HepG2 (cell line): ENCODE measurements at regions not wholly inside any gene's neighbourhood (a gene's known extent, or its start where the extent isn't known, plus 50 kb on each side); places are given as distances from the start of the nearest gene placed in this dataset.

Experiments
- ELF3 ChIP-seq: IDR thresholded peaks from 2 replicates; pipeline ENCODE4 v1.6.1; 2016; ENCODE audit warnings: missing genetic modification reagents, missing compliant biosample characterization
- FOSL1 ChIP-seq: sonication (generic); formaldehyde crosslinking; IDR thresholded peaks from 2 replicates; pipeline ENCODE4 v1.9.0; 2021; ENCODE audit warnings: missing genetic modification reagents, borderline replicate concordance
- HNRNPLL ChIP-seq: fragments of 200-400 bp; formaldehyde crosslinking; IDR thresholded peaks from 2 replicates; pipeline ENCODE4 v1.6.1; 2017; ENCODE audit warnings: mild to moderate bottlenecking, low read depth, low read length; ENCODE audit not compliant: poor library complexity, severe bottlenecking
- IKZF4 ChIP-seq: sonication (generic); formaldehyde crosslinking; IDR thresholded peaks from 2 replicates; pipeline ENCODE4 v1.5.1; 2020; ENCODE audit warnings: borderline replicate concordance, mild to moderate bottlenecking, low read depth, missing genetic modification reagents; ENCODE audit errors: not compliant biosample characterization
- MEF2D ChIP-seq: sonication (generic); formaldehyde crosslinking; IDR thresholded peaks from 2 replicates; pipeline ENCODE4 v1.5.1; 2020; ENCODE audit warnings: mild to moderate bottlenecking, missing genetic modification reagents
- NFKBIZ ChIP-seq: IDR thresholded peaks from 2 replicates; pipeline ENCODE4 v1.6.1; 2018; ENCODE audit warnings: missing genetic modification reagents, missing compliant biosample characterization
- NR2F6 ChIP-seq, 2 experiments: IDR thresholded peaks; 2 replicates each; pipeline ENCODE4 v1.6.1; 2016; ENCODE audit warnings: antibody characterized with exemption in 1 of 2, mild to moderate bottlenecking in 1 of 2
- RAD51 ChIP-seq: fragments of 450-650 bp; IDR thresholded peaks from 2 replicates; pipeline ENCODE4 v1.6.1; 2016; ENCODE audit warnings: borderline replicate concordance
- SPEN ChIP-seq: sonication (generic); formaldehyde crosslinking; IDR thresholded peaks from 2 replicates; pipeline ENCODE4 v1.5.1; 2020; ENCODE audit warnings: low read depth, mild to moderate bottlenecking, missing genetic modification reagents
- ZNF12 ChIP-seq: sonication (generic); formaldehyde crosslinking; IDR thresholded peaks from 2 replicates; pipeline ENCODE4 v1.5.0; 2020; ENCODE audit warnings: missing genetic modification reagents
- ZNF251 ChIP-seq: sonication (generic); formaldehyde crosslinking; IDR thresholded peaks from 2 replicates; pipeline ENCODE4 v1.9.0; 2021; ENCODE audit warnings: mild to moderate bottlenecking, missing genetic modification reagents
- ZNF326 ChIP-seq: sonication (generic); formaldehyde crosslinking; IDR thresholded peaks from 2 replicates; pipeline ENCODE4 v1.4.0; 2020; ENCODE audit warnings: missing genetic modification reagents, borderline replicate concordance
- ZNF331 ChIP-seq: sonication (generic); formaldehyde crosslinking; IDR thresholded peaks from 2 replicates; pipeline ENCODE4 v1.4.0; 2020; ENCODE audit warnings: missing genetic modification reagents
- ZNF501 ChIP-seq: sonication (generic); formaldehyde crosslinking; IDR thresholded peaks from 2 replicates; pipeline ENCODE4 v1.5.1; 2020; ENCODE audit warnings: mild to moderate bottlenecking, moderate library complexity, missing genetic modification reagents
- ZNF550 ChIP-seq: sonication (generic); formaldehyde crosslinking; IDR thresholded peaks from 2 replicates; pipeline ENCODE4 v1.4.0; 2020; ENCODE audit warnings: mild to moderate bottlenecking, missing genetic modification reagents, borderline replicate concordance
- ZNF703 ChIP-seq: sonication (generic); formaldehyde crosslinking; IDR thresholded peaks from 2 replicates; pipeline ENCODE4 v1.5.1; 2020; ENCODE audit warnings: missing genetic modification reagents, mild to moderate bottlenecking, moderate library complexity, borderline replicate concordance
- ZNF776 ChIP-seq: sonication (generic); formaldehyde crosslinking; IDR thresholded peaks from 2 replicates; pipeline ENCODE4 v1.4.0; 2020; ENCODE audit warnings: mild to moderate bottlenecking, missing genetic modification reagents
- ZSCAN30 ChIP-seq: sonication (generic); formaldehyde crosslinking; IDR thresholded peaks from 2 replicates; pipeline ENCODE4 v1.5.0; 2020; ENCODE audit warnings: mild to moderate bottlenecking, missing genetic modification reagents
- TF ChIP-seq, protein P1 (sequence below): sonication (generic); formaldehyde crosslinking; IDR thresholded peaks from 2 replicates; pipeline ENCODE4 v1.8.0; 2022; ENCODE audit warnings: missing genetic modification reagents, mild to moderate bottlenecking, moderate library complexity, borderline replicate concordance
- TF ChIP-seq, protein P2 (sequence below): IDR thresholded peaks from 2 replicates; pipeline ENCODE4 v1.6.1; 2012; ENCODE audit warnings: low read depth, low read length, improper control_type of control experiment
- TF ChIP-seq, protein P3 (sequence below): sonication (generic); formaldehyde crosslinking; IDR thresholded peaks from 2 replicates; pipeline ENCODE4 v1.5.1; 2020; ENCODE audit warnings: missing genetic modification reagents, mild to moderate bottlenecking, borderline replicate concordance
- TF ChIP-seq, protein P4 (sequence below): sonication (generic); formaldehyde crosslinking; IDR thresholded peaks from 2 replicates; pipeline ENCODE4 v1.5.0; 2020; ENCODE audit warnings: missing genetic modification reagents, mild to moderate bottlenecking, borderline replicate concordance
- TF ChIP-seq, protein P5 (sequence below): sonication (generic); formaldehyde crosslinking; IDR thresholded peaks from 2 replicates; pipeline ENCODE4 v1.5.1; 2020; ENCODE audit warnings: mild to moderate bottlenecking, missing genetic modification reagents, borderline replicate concordance

DNA sequence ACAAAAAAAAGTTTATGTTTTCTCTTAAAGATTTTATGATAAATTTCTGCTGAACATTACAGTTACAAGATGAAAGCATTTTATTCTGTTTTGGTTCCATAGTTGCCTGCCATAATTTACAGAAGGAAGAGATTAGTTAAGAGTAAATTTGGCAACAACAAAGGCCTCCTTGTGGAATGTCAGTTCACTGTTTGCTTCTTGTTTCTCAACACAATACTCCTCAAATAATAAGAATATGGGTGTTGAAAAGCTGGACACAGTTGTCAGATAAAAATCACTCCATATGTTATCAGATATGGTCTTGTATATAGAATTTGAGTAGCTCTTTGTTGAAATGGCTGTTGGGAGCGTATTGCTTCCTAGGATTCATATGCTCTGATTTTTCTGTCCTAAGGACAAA lies 359.5 kb downstream of the CPS1 start (continued):
- TF ChIP-seq, protein P1, sequence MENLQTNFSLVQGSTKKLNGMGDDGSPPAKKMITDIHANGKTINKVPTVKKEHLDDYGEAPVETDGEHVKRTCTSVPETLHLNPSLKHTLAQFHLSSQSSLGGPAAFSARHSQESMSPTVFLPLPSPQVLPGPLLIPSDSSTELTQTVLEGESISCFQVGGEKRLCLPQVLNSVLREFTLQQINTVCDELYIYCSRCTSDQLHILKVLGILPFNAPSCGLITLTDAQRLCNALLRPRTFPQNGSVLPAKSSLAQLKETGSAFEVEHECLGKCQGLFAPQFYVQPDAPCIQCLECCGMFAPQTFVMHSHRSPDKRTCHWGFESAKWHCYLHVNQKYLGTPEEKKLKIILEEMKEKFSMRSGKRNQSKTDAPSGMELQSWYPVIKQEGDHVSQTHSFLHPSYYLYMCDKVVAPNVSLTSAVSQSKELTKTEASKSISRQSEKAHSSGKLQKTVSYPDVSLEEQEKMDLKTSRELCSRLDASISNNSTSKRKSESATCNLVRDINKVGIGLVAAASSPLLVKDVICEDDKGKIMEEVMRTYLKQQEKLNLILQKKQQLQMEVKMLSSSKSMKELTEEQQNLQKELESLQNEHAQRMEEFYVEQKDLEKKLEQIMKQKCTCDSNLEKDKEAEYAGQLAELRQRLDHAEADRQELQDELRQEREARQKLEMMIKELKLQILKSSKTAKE (CRISPR knock-in tag) = no peak
- no peak for TF ChIP-seq ZNF776 (CRISPR knock-in tag)
- no peak for TF ChIP-seq FOSL1 (CRISPR knock-in tag)
- TF ChIP-seq ELF3 = no peak
- no peak for TF ChIP-seq NFKBIZ
- TF ChIP-seq ZNF326 (CRISPR knock-in tag) = no peak
- TF ChIP-seq, protein P2, sequence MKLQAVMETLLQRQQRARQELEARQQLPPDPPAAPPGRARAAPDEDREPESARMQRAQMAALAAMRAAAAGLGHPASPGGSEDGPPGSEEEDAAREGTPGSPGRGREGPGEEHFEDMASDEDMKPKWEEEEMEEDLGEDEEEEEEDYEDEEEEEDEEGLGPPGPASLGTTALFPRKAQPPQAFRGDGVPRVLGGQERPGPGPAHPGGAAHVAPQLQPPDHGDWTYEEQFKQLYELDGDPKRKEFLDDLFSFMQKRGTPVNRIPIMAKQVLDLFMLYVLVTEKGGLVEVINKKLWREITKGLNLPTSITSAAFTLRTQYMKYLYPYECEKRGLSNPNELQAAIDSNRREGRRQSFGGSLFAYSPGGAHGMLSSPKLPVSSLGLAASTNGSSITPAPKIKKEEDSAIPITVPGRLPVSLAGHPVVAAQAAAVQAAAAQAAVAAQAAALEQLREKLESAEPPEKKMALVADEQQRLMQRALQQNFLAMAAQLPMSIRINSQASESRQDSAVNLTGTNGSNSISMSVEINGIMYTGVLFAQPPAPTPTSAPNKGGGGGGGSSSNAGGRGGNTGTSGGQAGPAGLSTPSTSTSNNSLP = no peak
- no peak for TF ChIP-seq HNRNPLL
- TF ChIP-seq ZNF331 = 0 out of 2 replicates have a peak, but pooled peaks have one; percentile 31
- no peak for TF ChIP-seq SPEN (CRISPR knock-in tag)
- no peak for TF ChIP-seq ZNF550 (CRISPR knock-in tag)
- no peak for TF ChIP-seq IKZF4 (CRISPR knock-in tag)
- TF ChIP-seq ZNF251 (CRISPR knock-in tag) = no peak
- TF ChIP-seq ZNF501 (CRISPR knock-in tag) = no peak
- TF ChIP-seq ZNF12 (CRISPR knock-in tag) = no peak
- no peak for TF ChIP-seq MEF2D (CRISPR knock-in tag)
- TF ChIP-seq ZSCAN30 (CRISPR knock-in tag) = no peak
- TF ChIP-seq, protein P3, sequence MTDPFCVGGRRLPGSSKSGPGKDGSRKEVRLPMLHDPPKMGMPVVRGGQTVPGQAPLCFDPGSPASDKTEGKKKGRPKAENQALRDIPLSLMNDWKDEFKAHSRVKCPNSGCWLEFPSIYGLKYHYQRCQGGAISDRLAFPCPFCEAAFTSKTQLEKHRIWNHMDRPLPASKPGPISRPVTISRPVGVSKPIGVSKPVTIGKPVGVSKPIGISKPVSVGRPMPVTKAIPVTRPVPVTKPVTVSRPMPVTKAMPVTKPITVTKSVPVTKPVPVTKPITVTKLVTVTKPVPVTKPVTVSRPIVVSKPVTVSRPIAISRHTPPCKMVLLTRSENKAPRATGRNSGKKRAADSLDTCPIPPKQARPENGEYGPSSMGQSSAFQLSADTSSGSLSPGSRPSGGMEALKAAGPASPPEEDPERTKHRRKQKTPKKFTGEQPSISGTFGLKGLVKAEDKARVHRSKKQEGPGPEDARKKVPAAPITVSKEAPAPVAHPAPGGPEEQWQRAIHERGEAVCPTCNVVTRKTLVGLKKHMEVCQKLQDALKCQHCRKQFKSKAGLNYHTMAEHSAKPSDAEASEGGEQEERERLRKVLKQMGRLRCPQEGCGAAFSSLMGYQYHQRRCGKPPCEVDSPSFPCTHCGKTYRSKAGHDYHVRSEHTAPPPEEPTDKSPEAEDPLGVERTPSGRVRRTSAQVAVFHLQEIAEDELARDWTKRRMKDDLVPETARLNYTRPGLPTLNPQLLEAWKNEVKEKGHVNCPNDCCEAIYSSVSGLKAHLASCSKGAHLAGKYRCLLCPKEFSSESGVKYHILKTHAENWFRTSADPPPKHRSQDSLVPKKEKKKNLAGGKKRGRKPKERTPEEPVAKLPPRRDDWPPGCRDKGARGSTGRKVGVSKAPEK (CRISPR knock-in tag) = no peak
- TF ChIP-seq, protein P4, sequence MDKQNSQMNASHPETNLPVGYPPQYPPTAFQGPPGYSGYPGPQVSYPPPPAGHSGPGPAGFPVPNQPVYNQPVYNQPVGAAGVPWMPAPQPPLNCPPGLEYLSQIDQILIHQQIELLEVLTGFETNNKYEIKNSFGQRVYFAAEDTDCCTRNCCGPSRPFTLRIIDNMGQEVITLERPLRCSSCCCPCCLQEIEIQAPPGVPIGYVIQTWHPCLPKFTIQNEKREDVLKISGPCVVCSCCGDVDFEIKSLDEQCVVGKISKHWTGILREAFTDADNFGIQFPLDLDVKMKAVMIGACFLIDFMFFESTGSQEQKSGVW (CRISPR knock-in tag) = no peak
- TF ChIP-seq RAD51 = no peak
- TF ChIP-seq, protein P5, sequence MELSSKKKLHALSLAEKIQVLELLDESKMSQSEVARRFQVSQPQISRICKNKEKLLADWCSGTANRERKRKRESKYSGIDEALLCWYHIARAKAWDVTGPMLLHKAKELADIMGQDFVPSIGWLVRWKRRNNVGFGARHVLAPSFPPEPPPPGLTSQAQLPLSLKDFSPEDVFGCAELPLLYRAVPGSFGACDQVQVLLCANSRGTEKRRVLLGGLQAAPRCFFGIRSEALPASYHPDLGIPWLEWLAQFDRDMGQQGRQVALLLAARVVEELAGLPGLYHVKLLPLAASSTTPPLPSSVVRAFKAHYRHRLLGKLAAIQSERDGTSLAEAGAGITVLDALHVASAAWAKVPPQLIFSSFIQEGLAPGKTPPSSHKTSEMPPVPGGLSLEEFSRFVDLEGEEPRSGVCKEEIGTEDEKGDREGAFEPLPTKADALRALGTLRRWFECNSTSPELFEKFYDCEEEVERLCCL = no peak
- no peak for TF ChIP-seq ZNF703
- TF ChIP-seq NR2F6 (IDR thresholded peaks at IDR 0.05) = 0 out of 2 replicates have a peak, but pooled peaks have one; percentile 12
- no peak for TF ChIP-seq NR2F6 (CRISPR knock-in tag; IDR thresholded peaks at IDR 0.05)
